ENCODE measurements at regions not wholly inside any gene's neighbourhood (a gene's known extent, or its start where the extent isn't known, plus 50 kb on each side); places are given as distances from the start of the nearest gene placed in this dataset.

DNA sequence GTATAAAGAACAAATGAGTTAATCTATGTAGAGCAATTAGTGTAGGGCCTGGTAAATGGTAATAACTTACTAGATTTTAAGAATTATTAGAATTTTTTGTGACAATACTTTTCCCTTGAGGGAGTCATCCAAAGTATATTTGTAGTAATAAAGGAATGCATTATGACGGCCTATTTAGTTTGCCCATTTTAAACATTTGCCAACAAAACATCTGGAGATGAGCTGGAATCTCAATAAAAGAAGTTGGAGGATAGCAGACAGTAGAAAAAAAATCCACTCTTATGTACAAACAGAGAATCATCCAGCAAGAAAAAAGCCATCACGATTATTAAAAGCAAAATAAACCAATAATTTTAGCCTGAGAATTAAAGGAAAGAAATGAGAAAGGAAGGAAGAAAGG, 567.3 kb upstream of the ADAMTS5 start:
- no peaks in the 10 kb centered on the region for H3K36me3 ChIP-seq
- H3K27me3 ChIP-seq = no peaks in the 10 kb centered on the region
- no peak overlapping the region for H3K27ac ChIP-seq
- no peaks in the 10 kb centered on the region for H3K4me1 ChIP-seq
- TF ChIP-seq, protein P1, sequence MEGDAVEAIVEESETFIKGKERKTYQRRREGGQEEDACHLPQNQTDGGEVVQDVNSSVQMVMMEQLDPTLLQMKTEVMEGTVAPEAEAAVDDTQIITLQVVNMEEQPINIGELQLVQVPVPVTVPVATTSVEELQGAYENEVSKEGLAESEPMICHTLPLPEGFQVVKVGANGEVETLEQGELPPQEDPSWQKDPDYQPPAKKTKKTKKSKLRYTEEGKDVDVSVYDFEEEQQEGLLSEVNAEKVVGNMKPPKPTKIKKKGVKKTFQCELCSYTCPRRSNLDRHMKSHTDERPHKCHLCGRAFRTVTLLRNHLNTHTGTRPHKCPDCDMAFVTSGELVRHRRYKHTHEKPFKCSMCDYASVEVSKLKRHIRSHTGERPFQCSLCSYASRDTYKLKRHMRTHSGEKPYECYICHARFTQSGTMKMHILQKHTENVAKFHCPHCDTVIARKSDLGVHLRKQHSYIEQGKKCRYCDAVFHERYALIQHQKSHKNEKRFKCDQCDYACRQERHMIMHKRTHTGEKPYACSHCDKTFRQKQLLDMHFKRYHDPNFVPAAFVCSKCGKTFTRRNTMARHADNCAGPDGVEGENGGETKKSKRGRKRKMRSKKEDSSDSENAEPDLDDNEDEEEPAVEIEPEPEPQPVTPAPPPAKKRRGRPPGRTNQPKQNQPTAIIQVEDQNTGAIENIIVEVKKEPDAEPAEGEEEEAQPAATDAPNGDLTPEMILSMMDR (IDR thresholded peaks at IDR 0.05) = no peak
- TF ChIP-seq POLR2A (IDR thresholded peaks at IDR 0.05) = no peak
- intact Hi-C loops (cut with DNase I; ENCODE audit: low total_unique reads) = no loop called here
- no peak overlapping the region for H3K4me3 ChIP-seq
- no peak for DNase-seq
- H3K9me3 ChIP-seq = no peaks in the 10 kb centered on the region

DNA sequence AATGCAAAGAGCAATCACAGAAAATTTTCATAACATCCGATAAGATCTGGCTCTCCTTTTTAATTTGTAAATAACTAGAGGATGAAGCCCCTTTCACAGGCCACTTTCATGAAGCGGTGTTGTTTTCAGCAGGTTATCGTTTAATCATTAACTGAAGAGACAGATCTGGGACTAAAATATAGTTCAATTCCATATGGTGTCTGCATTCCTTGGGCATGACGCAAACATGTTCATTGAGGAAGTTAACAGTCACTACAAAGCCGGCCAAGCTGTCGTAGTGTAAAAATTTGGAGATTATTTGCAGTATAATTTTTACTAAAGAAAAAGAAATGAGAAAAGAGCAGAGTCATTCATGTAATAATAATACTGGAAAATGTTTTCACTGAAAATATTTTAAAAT, 565.2 kb upstream of the ADAMTS5 start:
- TF ChIP-seq, protein P1 (IDR thresholded peaks at IDR 0.05) = no peak
- TF ChIP-seq POLR2A (IDR thresholded peaks at IDR 0.05) = no peak
- intact Hi-C loops (cut with DNase I; ENCODE audit: low total_unique reads) = no loop called here
- no peaks in the 10 kb centered on the region for H3K36me3 ChIP-seq
- no peaks in the 10 kb centered on the region for H3K27me3 ChIP-seq
- no peaks in the 10 kb centered on the region for H3K9me3 ChIP-seq
- H3K27ac ChIP-seq = no peak overlapping the region
- H3K4me1 ChIP-seq = no peaks in the 10 kb centered on the region
- no peak for DNase-seq
- no peak overlapping the region for H3K4me3 ChIP-seq

DNA sequence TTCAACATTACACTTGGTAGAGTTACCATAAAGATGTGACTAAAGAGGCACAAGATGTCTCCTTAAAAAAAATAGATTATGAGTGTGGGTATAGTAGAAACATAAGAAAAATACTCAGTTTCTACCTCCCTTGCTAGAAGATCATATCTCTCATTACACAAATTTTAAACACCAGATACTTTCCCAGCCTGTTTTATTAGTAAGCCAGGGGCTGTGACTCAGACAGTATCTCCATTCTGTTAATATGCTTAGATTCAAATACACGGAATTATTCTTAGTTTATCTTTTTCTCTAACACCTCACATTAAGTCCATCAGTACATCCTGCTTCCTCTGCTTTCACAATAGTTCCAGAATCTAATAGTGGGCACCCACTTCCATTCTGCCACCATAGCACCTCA, 561.8 kb upstream of the ADAMTS5 start:
- Histone ChIP-seq H3K9me3 (no peaks in the 10 kb centered on the region), H3K4me1 (no peaks in the 10 kb centered on the region), H3K27me3 (no peaks in the 10 kb centered on the region), H3K4me3 (no peak overlapping the region), H3K36me3 (no peaks in the 10 kb centered on the region), H3K27ac (no peak overlapping the region)
- no peak for TF ChIP-seq POLR2A (IDR thresholded peaks at IDR 0.05)
- TF ChIP-seq, protein P1 (IDR thresholded peaks at IDR 0.05) = no peak
- no peak for DNase-seq
- intact Hi-C loops (cut with DNase I; ENCODE audit: low total_unique reads) = no loop called here

DNA sequence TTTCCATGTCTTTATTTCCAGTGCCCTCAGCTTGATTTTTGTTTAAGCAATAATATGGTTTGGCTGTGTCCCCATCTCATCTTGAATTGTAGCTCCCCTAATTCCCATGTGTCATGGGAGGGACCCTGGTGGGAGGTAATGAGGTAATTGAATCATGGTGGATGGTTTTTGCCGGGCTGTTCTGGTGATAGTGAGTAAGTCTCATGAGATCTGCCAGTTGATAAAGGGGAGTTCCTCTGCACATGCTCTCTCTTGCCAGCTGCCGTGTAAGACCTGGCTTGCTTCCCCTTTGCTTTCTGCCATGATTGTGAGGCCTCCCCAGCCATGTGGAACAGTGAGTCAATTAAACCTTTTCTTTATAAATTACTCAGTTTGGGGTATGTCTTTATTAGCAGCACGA, 559.6 kb upstream of the ADAMTS5 start:
- H3K27me3 ChIP-seq = no peaks in the 10 kb centered on the region
- no peak for DNase-seq
- H3K4me1 ChIP-seq = no peaks in the 10 kb centered on the region
- no peaks in the 10 kb centered on the region for H3K36me3 ChIP-seq
- TF ChIP-seq, protein P1 (IDR thresholded peaks at IDR 0.05) = no peak
- no peak for TF ChIP-seq POLR2A (IDR thresholded peaks at IDR 0.05)
- no peak overlapping the region for H3K4me3 ChIP-seq
- no peak overlapping the region for H3K27ac ChIP-seq
- H3K9me3 ChIP-seq = no peaks in the 10 kb centered on the region
- intact Hi-C loops (cut with DNase I; ENCODE audit: low total_unique reads) = no loop called here

DNA sequence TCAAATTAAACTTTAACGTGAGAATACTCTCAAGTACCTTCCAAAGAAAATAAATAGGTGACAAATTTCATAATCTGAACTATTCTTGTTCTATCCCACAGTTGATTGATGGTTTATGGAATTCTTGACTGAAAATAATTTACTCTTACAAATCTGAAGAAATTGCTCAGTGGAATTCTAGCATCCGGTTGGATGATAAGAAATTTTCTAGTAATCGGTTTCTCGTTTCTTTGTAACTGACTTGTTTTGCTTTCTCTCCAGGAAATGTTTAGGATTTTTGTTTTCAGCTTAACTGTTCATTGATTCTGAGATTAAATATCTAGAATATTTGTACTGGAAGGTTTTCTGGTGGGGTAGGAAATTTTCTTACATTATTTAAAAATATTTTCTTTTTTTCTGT, 558.9 kb upstream of the ADAMTS5 start:
- intact Hi-C loops (cut with DNase I; ENCODE audit: low total_unique reads) = no loop called here
- Histone ChIP-seq H3K36me3 (no peaks in the 10 kb centered on the region), H3K4me3 (no peak overlapping the region), H3K9me3 (no peaks in the 10 kb centered on the region), H3K4me1 (no peaks in the 10 kb centered on the region), H3K27me3 (no peaks in the 10 kb centered on the region), H3K27ac (no peak overlapping the region)
- TF ChIP-seq, protein P1 (IDR thresholded peaks at IDR 0.05) = no peak
- TF ChIP-seq POLR2A (IDR thresholded peaks at IDR 0.05) = no peak
- no peak for DNase-seq

All from uterus (tissue), 3 donors.